GM12872 (cell line): ENCODE measurements at regions not wholly inside any gene's neighbourhood (a gene's known extent, or its start where the extent isn't known, plus 50 kb on each side); places are given as distances from the start of the nearest gene placed in this dataset.

Source experiments
- TF ChIP-seq, protein P1 (sequence below): IDR thresholded peaks from 3 replicates; pipeline ENCODE4 v1.5.1; 2011; ENCODE audit warnings: low read depth, mild to moderate bottlenecking, low read length, moderate library complexity; ENCODE audit not compliant: insufficient read depth

DNA sequence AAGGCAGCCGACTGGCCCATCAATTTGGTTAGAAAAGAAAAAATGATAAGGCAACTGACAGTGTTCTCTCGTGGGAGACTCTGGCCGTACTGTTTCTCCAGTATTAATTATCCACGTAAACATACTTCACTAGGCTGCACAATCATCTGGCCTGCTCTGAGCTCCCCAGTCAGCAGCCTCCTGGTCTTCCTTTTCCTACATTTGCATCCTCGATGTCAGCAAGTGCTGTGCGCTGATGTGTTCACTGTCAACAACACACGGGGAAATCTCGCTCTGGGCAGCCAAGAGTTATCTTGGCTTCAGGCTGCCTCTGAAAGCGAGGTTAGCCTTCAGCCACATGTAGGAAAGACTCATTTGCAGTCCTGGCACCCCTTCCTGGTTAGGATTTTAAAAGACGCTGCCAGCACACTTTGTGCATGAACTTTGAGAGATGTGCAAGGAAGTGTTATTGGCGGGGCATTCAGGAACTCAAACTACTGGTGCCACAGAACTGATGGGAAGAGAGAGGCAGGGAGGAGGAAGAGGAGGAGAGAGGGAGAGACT lies 460.5 kb upstream of the ARID1B start:
- TF ChIP-seq, protein P1, sequence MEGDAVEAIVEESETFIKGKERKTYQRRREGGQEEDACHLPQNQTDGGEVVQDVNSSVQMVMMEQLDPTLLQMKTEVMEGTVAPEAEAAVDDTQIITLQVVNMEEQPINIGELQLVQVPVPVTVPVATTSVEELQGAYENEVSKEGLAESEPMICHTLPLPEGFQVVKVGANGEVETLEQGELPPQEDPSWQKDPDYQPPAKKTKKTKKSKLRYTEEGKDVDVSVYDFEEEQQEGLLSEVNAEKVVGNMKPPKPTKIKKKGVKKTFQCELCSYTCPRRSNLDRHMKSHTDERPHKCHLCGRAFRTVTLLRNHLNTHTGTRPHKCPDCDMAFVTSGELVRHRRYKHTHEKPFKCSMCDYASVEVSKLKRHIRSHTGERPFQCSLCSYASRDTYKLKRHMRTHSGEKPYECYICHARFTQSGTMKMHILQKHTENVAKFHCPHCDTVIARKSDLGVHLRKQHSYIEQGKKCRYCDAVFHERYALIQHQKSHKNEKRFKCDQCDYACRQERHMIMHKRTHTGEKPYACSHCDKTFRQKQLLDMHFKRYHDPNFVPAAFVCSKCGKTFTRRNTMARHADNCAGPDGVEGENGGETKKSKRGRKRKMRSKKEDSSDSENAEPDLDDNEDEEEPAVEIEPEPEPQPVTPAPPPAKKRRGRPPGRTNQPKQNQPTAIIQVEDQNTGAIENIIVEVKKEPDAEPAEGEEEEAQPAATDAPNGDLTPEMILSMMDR: no peak

DNA sequence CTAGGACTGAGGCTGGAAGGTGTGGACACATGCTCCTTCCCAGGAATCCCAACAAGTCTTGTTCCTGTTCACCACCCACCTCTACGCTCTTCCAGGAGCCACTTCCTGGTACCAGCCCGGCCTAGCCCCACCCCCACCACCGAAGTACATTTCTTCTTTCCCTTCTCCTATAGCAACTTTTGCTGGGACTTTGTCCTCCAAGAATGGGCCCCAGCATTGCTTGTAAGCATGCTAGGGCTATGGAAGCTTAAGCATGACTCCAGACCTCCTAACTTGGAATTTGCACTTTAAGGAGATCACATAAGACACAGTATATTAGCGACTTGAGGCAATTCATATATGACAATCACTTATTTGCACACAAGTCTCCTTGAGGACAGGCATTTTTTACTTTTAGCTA lies 462.0 kb upstream of the ARID1B start:
- TF ChIP-seq, protein P1: no peak

DNA sequence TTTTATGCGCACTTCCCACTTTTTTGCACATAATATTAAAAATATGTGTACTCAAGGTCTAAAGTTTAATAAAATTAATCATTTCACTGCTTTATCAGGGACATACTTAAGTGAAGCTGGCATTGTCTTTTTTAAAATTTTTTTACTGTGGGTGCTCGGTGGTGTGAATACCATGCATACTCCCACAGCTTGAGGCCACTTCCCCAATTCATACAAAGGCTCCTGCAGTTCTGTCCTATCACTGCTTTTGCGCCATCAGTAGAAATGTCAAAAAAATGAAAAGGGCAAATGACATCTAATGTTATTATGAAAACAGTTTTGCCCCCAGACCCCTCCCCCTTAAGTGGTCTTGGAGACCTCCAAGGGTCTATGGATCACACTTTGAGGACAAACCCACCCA lies 464.1 kb upstream of the ARID1B start:
- TF ChIP-seq, protein P1: no peak

DNA sequence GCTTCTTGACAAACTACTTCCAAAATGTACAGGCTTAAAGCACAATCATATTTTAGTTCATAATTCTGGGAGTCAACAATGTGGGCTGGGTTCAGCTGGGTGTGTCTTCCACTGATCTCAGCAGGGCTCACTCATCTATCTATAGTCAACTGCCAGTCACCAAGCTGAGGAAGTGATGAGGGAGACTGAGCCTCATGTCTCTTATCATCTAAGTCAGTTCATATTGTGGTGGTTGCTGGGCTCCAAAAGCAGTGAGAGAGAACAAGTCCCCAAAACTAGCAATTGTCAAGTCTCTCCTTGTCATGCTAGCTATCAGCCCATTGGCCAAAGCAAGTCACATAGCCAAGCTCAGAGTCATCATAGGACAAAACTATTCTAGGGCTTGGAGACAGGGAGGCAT lies 465.9 kb upstream of the ARID1B start:
- TF ChIP-seq, protein P1: no peak

DNA sequence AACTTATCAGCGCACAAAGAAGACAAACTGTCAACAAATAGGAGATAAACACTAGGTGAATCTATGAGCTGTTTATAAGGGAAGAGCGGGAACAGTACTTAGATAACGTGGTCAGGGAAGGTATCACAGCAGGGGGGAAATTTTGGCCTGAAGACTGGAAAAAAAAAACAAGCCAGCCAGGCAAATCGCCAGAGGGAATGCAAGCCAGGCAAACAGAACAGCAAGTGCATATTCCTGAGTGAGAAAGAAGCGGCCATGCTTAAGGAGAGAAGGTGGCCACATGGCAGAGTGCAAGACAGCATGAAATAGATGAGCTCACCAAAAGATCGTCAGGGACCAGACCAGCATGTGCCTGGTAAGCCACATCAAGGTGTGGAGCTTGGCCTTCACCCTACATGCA lies 466.5 kb upstream of the ARID1B start:
- TF ChIP-seq, protein P1: no peak

DNA sequence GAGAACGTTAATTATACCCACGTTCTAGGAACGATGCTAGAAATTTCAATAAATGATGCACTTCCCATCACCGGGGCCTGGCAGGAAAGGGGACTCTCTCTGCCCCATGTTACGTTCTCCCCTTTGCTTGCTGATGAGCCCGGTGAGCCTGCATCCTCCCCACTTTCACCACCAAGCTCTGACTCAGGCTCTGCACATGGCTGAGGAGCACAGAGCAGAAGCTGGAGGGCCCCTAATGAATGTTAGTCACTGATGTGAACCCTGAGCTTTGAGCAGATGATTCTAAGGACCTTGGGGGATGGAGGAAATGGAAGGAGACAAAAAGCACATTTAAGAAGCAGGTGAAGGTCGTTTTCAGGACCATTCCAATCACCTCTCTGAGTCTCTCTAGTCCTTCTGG lies 468.2 kb upstream of the ARID1B start:
- TF ChIP-seq, protein P1: no peak

DNA sequence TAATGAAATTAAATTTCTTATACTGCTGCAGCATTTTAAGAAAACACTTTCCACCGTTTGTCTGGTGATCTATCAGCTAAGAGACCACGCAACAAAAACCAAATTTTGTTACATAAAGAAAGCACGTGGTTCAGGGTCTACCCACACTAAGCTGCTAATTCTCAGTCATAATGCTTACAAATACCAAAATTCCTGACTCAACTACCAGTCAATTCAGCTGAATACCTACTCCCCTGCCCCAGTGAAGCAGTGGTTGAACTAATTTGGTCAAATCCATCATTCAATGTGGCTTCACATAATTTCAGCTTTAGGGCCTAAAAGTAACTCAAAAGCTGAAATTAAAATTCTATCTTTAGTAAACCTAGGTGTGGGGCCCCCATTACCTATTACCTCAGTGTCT lies 468.6 kb upstream of the ARID1B start:
- TF ChIP-seq, protein P1: no peak
